ENCODE measurements at regions not wholly inside any gene's neighbourhood (a gene's known extent, or its start where the extent isn't known, plus 50 kb on each side); places are given as distances from the start of the nearest gene placed in this dataset.

DNA sequence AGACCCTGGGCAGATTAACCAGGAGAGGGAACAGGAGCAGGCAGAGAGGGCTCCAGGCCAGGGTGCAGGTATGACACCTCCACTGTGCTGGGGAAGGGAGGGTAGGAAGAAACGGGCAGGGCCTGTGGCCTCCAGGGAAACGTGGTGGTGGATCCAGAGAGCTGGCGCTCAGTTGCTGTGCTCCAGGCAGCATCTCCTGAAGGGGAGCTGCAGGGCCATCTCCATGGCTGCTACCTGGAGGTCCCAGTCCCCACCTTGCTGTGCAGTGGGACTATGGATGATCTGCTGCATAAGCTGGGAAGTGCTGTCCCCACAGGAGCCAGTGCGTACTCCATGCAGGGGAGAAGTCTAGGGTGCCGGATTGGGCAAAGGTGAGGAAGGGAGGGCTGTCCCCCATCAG, 125.9 kb upstream of the RUNX3 start:
- Histone ChIP-seq H3K4me3 (ENCODE audit: low read depth, low read length) (no peak overlapping the region), H3K27me3 (replicated peaks) (peaks cover 12% of the 10 kb centered on the region), H3K27ac (no peak overlapping the region), H3K36me3 (replicated peaks) (no peaks in the 10 kb centered on the region)
- DNase-seq: no peak
- TF ChIP-seq, protein P1, sequence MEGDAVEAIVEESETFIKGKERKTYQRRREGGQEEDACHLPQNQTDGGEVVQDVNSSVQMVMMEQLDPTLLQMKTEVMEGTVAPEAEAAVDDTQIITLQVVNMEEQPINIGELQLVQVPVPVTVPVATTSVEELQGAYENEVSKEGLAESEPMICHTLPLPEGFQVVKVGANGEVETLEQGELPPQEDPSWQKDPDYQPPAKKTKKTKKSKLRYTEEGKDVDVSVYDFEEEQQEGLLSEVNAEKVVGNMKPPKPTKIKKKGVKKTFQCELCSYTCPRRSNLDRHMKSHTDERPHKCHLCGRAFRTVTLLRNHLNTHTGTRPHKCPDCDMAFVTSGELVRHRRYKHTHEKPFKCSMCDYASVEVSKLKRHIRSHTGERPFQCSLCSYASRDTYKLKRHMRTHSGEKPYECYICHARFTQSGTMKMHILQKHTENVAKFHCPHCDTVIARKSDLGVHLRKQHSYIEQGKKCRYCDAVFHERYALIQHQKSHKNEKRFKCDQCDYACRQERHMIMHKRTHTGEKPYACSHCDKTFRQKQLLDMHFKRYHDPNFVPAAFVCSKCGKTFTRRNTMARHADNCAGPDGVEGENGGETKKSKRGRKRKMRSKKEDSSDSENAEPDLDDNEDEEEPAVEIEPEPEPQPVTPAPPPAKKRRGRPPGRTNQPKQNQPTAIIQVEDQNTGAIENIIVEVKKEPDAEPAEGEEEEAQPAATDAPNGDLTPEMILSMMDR (IDR thresholded peaks at IDR 0.05; ENCODE audit: low read depth, low read length, missing control alignments): no peak
- in situ Hi-C loops (cut with HindIII; ENCODE audit: low pct_ligation_motif_present, low sequenced_read_pairs): no loop called here

DNA sequence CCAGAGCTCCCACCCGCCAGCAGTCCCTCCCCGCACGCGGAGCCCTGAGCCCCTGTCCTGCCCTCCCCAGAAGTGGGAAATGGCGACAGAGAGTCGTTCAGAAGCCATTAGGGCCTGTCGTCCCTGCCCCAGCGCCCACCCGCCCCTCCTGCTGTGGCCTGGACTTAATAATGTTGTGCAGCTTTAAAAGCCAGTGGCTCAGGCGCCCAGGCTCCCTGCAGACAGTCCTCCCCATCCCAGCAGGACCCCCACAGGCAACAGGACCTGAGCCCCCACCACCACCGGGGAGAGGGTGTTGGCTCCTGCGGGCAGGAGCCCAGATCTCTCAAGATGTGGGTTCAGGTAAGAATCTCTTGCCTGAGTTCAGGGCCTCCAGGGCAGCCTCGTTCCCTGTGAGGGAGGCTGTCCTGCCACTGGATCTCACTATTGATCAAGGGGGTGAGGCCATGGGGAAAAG, 125.3 kb upstream of the RUNX3 start:
- in situ Hi-C loops (cut with HindIII; ENCODE audit: low pct_ligation_motif_present, low sequenced_read_pairs): no loop called here
- no peak overlapping the region for H3K27ac ChIP-seq
- H3K4me3 ChIP-seq (ENCODE audit: low read depth, low read length): no peak overlapping the region
- peaks cover 12% of the 10 kb centered on the region for H3K27me3 ChIP-seq (replicated peaks)
- TF ChIP-seq, protein P1 (IDR thresholded peaks at IDR 0.05; ENCODE audit: low read depth, low read length, missing control alignments): no peak
- no peak for DNase-seq
- no peaks in the 10 kb centered on the region for H3K36me3 ChIP-seq (replicated peaks)

DNA sequence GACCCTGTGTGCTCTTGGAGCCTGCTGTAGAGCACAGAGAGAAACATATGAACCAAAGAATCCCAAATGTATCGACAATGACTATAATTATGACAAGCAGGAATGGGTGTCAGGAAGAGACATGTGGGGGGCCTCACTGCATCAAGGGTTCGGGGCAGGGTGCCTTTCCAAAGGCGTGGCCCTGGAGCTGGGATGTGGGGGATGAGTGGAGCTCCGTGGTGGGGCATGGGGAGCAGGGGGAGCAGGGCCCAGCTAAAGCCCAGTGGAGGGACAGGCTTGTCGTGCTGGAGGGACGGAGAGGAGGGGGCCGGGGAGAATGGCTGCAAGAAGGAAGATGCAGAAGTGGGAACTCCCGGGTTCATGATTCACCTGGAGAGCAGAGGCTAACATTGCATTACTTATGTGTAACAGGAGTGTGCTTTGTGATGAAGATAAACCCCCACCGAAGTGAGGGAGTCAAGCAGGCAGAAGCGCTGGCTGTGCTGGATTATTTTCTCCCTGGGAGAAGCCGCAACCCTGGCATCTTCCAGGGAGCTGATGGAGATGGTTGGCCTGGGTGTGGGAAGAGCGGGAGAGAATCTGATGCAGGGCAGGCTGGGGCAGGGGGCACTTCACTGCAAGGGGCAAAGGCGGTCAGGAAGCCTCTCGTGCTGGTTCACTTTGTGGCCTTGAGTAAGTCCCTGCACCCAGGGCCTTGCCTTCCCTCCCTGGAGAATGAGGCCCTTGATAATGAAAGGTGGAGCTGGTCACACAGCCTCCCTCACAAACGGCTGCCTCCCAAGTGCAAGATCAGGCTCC, 124.6 kb upstream of the RUNX3 start:
- no peak for DNase-seq
- TF ChIP-seq, protein P1 (IDR thresholded peaks at IDR 0.05; ENCODE audit: low read depth, low read length, missing control alignments): no peak
- Histone ChIP-seq H3K27me3 (replicated peaks) (peaks cover 12% of the 10 kb centered on the region), H3K4me3 (ENCODE audit: low read depth, low read length) (no peak overlapping the region), H3K27ac (no peak overlapping the region), H3K36me3 (replicated peaks) (no peaks in the 10 kb centered on the region)
- in situ Hi-C loops (cut with HindIII; ENCODE audit: low pct_ligation_motif_present, low sequenced_read_pairs): no loop called here

DNA sequence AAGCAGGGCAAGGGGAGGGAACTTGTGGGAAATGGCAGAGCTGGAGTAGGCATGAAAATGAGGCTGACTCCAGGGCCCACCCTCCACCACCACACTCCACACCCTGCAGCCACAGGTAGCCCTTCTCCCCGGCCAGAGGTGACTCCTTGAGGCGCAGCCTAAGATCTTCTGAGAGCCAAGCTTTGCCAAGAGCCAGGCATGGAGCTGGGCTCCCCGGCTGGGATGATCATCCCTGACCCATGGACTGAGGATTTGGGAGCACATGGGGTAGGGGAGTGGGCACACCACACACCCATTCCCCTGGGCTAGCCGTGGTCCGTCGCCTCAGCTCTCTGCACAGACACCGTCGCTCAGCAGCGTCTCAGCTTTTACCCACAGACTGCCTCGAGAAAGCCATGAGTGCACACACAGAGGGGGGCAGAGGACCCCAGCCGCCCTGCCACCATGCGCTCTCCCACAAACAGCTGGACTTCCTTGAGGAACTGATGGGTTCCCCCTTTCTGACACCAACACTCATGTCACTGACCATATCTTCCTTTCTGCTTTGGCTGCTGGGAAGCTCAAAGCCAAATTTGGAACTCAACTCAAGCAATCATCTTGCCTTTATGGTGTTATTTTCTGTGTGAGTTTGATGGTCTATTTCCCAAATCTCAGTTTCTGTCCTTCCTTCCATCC, 123.6 kb upstream of the RUNX3 start:
- in situ Hi-C loops (cut with HindIII; ENCODE audit: low pct_ligation_motif_present, low sequenced_read_pairs): no loop called here
- H3K27ac ChIP-seq: no peak overlapping the region
- no peaks in the 10 kb centered on the region for H3K36me3 ChIP-seq (replicated peaks)
- H3K27me3 ChIP-seq (replicated peaks): peaks cover 12% of the 10 kb centered on the region
- DNase-seq: no peak
- no peak overlapping the region for H3K4me3 ChIP-seq (ENCODE audit: low read depth, low read length)
- TF ChIP-seq, protein P1 (IDR thresholded peaks at IDR 0.05; ENCODE audit: low read depth, low read length, missing control alignments): no peak

DNA sequence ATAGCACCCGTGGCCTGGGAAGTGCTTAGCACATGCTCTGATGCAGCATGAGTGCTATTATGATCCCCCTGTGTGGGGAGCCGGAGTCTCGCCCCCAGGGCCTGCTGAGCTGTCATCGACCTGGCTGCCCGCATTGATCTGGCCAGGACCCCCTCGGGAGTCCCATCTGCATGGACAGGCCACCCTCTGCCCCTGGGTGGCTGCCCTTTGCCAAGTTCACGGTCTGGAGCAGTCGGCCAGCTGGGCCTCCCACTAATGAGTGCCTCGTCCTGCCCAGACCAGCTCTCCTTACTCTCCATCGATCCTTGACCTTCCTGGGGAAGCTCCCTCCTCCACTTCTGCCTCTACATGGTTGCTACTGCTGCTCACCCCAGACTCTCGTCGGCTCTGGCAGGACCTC, 121.8 kb upstream of the RUNX3 start:
- in situ Hi-C loops (cut with HindIII; ENCODE audit: low pct_ligation_motif_present, low sequenced_read_pairs): no loop called here
- no peak for DNase-seq
- Histone ChIP-seq H3K4me3 (ENCODE audit: low read depth, low read length) (no peak overlapping the region), H3K27ac (no peak overlapping the region), H3K27me3 (replicated peaks) (peaks cover 4% of the 10 kb centered on the region), H3K36me3 (replicated peaks) (no peaks in the 10 kb centered on the region)
- TF ChIP-seq, protein P1 (IDR thresholded peaks at IDR 0.05; ENCODE audit: low read depth, low read length, missing control alignments): no peak
